A673 (cell line): ENCODE measurements at regions not wholly inside any gene's neighbourhood (a gene's known extent, or its start where the extent isn't known, plus 50 kb on each side); places are given as distances from the start of the nearest gene placed in this dataset.

ENCODE experiments used
- BruUV-seq: library from RNA; stranded (reverse); fragments of 400-500 nt; replicated peaks from 2 replicates; lab custom pipeline; 2021; lab: Mats Ljungman, UMichigan
- CTCF ChIA-PET: fragments of 300-600 bp; sonication (Branson Sonifier 250); formaldehyde crosslinking; loops from one replicate; lab custom pipeline; 2022; ENCODE audit warnings: antibody characterized with exemption; lab: Charles Lee
- POLR2A ChIA-PET: fragments of 300-600 bp; sonication (Branson Sonifier 250); formaldehyde crosslinking; loops from one replicate; lab custom pipeline; 2022; ENCODE audit warnings: antibody characterized with exemption; ENCODE audit not compliant: low non-redundant PET; lab: Charles Lee
- DNase-seq: peaks from one replicate; pipeline ENCODE4 v3.0.0-alpha.2; 2015; ENCODE audit warnings: low spot score
- H3K27ac ChIP-seq: fragments of 200-600 bp; sonication (generic); 2 replicates; pipeline ENCODE4 v1.5.1; 2016; ENCODE audit warnings: mixed run types, low read depth, mild to moderate bottlenecking, mixed read lengths, antibody characterized with exemption, low read length; ENCODE audit not compliant: poor library complexity, severe bottlenecking
- H3K27me3 ChIP-seq: fragments of 200-600 bp; sonication (generic); replicated peaks from 2 replicates; pipeline ENCODE4 v1.6.1; 2017; ENCODE audit warnings: mixed run types, low read depth, mild to moderate bottlenecking, mixed read lengths, antibody characterized with exemption, low read length; ENCODE audit not compliant: insufficient read depth, poor library complexity
- H3K36me3 ChIP-seq: fragments of 200-600 bp; sonication (generic); 2 replicates; pipeline ENCODE4 v1.6.1; 2016; ENCODE audit warnings: mixed run types, mild to moderate bottlenecking, mixed read lengths, antibody characterized with exemption, low read length; ENCODE audit not compliant: insufficient read depth, poor library complexity, severe bottlenecking
- H3K4me1 ChIP-seq: fragments of 200-600 bp; sonication (generic); 2 replicates; pipeline ENCODE4 v1.6.1; 2017; ENCODE audit warnings: mixed run types, mild to moderate bottlenecking, mixed read lengths, antibody characterized with exemption, low read length; ENCODE audit not compliant: insufficient read depth, poor library complexity, severe bottlenecking
- H3K4me3 ChIP-seq: fragments of 200-600 bp; sonication (generic); 2 replicates; pipeline ENCODE4 v1.5.1; 2016; ENCODE audit warnings: low read depth, mixed run types, mild to moderate bottlenecking, mixed read lengths, low read length; ENCODE audit not compliant: poor library complexity, severe bottlenecking
- H3K9me3 ChIP-seq: fragments of 200-600 bp; sonication (generic); 2 replicates; pipeline ENCODE4 v1.6.1; 2016; ENCODE audit warnings: mixed run types, low read depth, mild to moderate bottlenecking, mixed read lengths, antibody characterized with exemption, low read length; ENCODE audit not compliant: poor library complexity, severe bottlenecking
- EZH2 ChIP-seq: fragments of 200-600 bp; sonication (generic); IDR thresholded peaks from 2 replicates; pipeline ENCODE4 v1.6.1; 2017; ENCODE audit warnings: borderline replicate concordance, low read depth, mild to moderate bottlenecking, mixed read lengths, antibody characterized with exemption, low read length; ENCODE audit not compliant: poor library complexity, severe bottlenecking
- intact Hi-C: fragments of 100-400 bp; cut with micrococcal nuclease; formaldehyde crosslinking; loops from one replicate; pipeline ENCODE4 v1.10.0; 2022; ENCODE audit not compliant: unreplicated experiment
- TF ChIP-seq, protein P1 (sequence below): fragments of 300-800, 200-600 bp; sonication (generic); conservative IDR thresholded peaks from 2 replicates; pipeline ENCODE4 v1.5.1; 2017; ENCODE audit warnings: low read depth, mild to moderate bottlenecking, antibody characterized with exemption, low read length, moderate library complexity, mixed read lengths

DNA sequence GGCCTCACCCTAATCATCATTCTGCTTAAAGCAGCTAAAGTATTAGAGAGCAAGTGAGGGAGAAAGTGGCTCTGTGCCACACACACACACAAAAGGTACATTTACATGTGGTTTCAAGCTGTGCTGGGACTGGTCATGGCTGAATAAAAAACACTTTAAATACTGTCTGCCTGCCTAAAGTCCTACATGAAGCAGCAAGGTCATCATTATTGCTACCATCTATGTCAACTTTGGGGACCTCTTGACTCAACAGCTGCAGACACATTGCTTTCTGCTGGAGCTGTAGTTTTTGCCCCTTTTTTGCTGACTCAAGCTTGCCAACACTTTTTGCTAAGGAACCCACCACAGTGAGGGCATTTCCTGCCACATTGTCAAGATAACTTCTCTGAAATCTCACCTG is 1237.9 kb downstream of the ROBO2 start:
- Histone ChIP-seq H3K4me1 (peaks cover 26% of the 10 kb centered on the region), H3K36me3 (no peaks in the 10 kb centered on the region), H3K27me3 (no peaks in the 10 kb centered on the region), H3K9me3 (no peaks in the 10 kb centered on the region), H3K27ac (no peak overlapping the region), H3K4me3 (no peak overlapping the region)
- TF ChIP-seq, protein P1, sequence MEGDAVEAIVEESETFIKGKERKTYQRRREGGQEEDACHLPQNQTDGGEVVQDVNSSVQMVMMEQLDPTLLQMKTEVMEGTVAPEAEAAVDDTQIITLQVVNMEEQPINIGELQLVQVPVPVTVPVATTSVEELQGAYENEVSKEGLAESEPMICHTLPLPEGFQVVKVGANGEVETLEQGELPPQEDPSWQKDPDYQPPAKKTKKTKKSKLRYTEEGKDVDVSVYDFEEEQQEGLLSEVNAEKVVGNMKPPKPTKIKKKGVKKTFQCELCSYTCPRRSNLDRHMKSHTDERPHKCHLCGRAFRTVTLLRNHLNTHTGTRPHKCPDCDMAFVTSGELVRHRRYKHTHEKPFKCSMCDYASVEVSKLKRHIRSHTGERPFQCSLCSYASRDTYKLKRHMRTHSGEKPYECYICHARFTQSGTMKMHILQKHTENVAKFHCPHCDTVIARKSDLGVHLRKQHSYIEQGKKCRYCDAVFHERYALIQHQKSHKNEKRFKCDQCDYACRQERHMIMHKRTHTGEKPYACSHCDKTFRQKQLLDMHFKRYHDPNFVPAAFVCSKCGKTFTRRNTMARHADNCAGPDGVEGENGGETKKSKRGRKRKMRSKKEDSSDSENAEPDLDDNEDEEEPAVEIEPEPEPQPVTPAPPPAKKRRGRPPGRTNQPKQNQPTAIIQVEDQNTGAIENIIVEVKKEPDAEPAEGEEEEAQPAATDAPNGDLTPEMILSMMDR = no peak
- TF ChIP-seq EZH2 = no peak
- intact Hi-C loops = loop anchor here (5.0 to 10.0 kb wide), 2 partner anchors 220 to 367 kb away; no protein-coding TSS in a partner anchor
- POLR2A ChIA-PET = no interaction called here
- CTCF ChIA-PET = no interaction called here
- BruUV-seq = no TSS peak
- no peak for DNase-seq

GRCh38 chr3:78279091-78279490 is 1239.2 kb downstream of the ROBO2 start:
- BruUV-seq = no TSS peak
- intact Hi-C loops = loop anchor here (5.0 to 10.0 kb wide), 2 partner anchors 218 to 366 kb away; no protein-coding TSS in a partner anchor
- H3K4me1 ChIP-seq = peaks cover 26% of the 10 kb centered on the region
- POLR2A ChIA-PET = no interaction called here
- H3K9me3 ChIP-seq = no peaks in the 10 kb centered on the region
- CTCF ChIA-PET = no interaction called here
- H3K4me3 ChIP-seq = no peak overlapping the region
- no peaks in the 10 kb centered on the region for H3K27me3 ChIP-seq
- no peak for TF ChIP-seq EZH2
- TF ChIP-seq, protein P1 = no peak
- H3K36me3 ChIP-seq = no peaks in the 10 kb centered on the region
- peak; percentile 84 for DNase-seq
- no peak overlapping the region for H3K27ac ChIP-seq

DNA sequence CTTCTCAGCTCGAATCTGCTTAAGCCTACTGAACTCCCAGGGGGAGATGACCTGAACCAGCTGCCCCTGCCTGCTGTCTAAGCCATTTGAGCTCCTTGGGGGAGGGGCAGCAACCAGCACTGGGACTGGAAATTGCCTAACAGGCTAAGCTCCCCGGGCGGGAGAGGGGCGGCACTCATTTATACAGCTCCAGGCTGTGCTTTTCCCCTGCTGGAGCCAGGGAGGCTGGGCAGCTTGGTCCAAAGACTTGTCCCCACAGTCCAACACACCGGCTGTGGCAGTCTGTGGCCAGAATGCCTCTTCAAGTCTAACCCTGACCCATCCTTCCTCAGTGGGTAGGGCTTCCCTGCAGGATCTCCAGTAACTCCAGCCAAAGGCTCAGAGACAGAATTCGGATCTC is 1241.5 kb downstream of the ROBO2 start:
- intact Hi-C loops = no loop called here
- H3K36me3 ChIP-seq = no peaks in the 10 kb centered on the region
- POLR2A ChIA-PET = no interaction called here
- no peak for DNase-seq
- CTCF ChIA-PET = no interaction called here
- H3K9me3 ChIP-seq = no peaks in the 10 kb centered on the region
- TF ChIP-seq EZH2 = no peak
- TF ChIP-seq, protein P1 = no peak
- H3K4me3 ChIP-seq = no peak overlapping the region
- no TSS peak for BruUV-seq
- peaks cover 43% of the 10 kb centered on the region for H3K4me1 ChIP-seq
- H3K27me3 ChIP-seq = no peaks in the 10 kb centered on the region
- no peak overlapping the region for H3K27ac ChIP-seq
